Upper lobe of left lung (tissue), 4 donors: ENCODE measurements at regions not wholly inside any gene's neighbourhood (a gene's known extent, or its start where the extent isn't known, plus 50 kb on each side); places are given as distances from the start of the nearest gene placed in this dataset.

Source experiments
- CTCF ChIP-seq, 6 experiments: fragments of 450-650 bp in 4 of 6; fragments of 200-600 bp in 2 of 6; sonication (generic) in 2 of 6; IDR thresholded peaks; one replicate each; pipeline ENCODE4 v1.5.1; 2016 to 2019; ENCODE audit warnings: antibody characterized with exemption in 6 of 6
- POLR2A ChIP-seq, 4 donors: fragments of 450-650 bp; IDR thresholded peaks; one replicate each; pipeline ENCODE4 v1.5.1; 2016 to 2017; ENCODE audit warnings: antibody characterized with exemption in 4 of 4, mild to moderate bottlenecking in 2 of 4
- POLR2AphosphoS5 ChIP-seq, 2 donors: sonication (generic); formaldehyde crosslinking; IDR thresholded peaks; one replicate each; pipeline ENCODE4 v1.5.1; 2017; ENCODE audit warnings: antibody characterized with exemption in 2 of 2

- TF ChIP-seq POLR2A (IDR thresholded peaks at IDR 0.05) (no peak), CTCF (IDR thresholded peaks at IDR 0.05) (no peak), POLR2AphosphoS5 (IDR thresholded peaks at IDR 0.05) (no peak)
Measured at GRCh38 chr5:113807427-113807991, 294.0 kb downstream of the YTHDC2 start.
